HCT116 (cell line): ENCODE measurements at regions not wholly inside any gene's neighbourhood (a gene's known extent, or its start where the extent isn't known, plus 50 kb on each side); places are given as distances from the start of the nearest gene placed in this dataset.

ENCODE experiments used
- ATAC-seq: fragments of 200-7000 bp; cut with Tn5 transposase; 2 replicates; pipeline ENCODE4 v1.9.1; 2020; ENCODE audit warnings: mild to moderate bottlenecking, moderate library complexity
- BruUV-seq: library from RNA; stranded (reverse); fragments of 400-500 nt; replicated peaks from 2 replicates; lab custom pipeline; 2021; lab: Mats Ljungman, UMichigan
- CTCF ChIA-PET: fragments of 300-600 bp; sonication (Branson Sonifier 250); formaldehyde crosslinking; loops from one replicate; lab custom pipeline; 2021; ENCODE audit warnings: antibody characterized with exemption; lab: Charles Lee
- POLR2A ChIA-PET: fragments of 300-600, 350-600 bp; sonication (Branson Sonifier 250); formaldehyde crosslinking; loops from one replicate; lab custom pipeline; 2021; ENCODE audit warnings: antibody characterized with exemption; lab: Charles Lee
- RAD21 ChIA-PET, 2 experiments: fragments of 300-600 bp; sonication (Branson Sonifier 250); formaldehyde crosslinking; loops; one replicate each; lab custom pipeline; 2023; ENCODE audit warnings: low total read pairs in 2 of 2; ENCODE audit not compliant: uncharacterized antibody in 2 of 2, unreplicated experiment in 2 of 2, low non-redundant PET in 1 of 2; lab: Charles Lee
- DNase-seq: peaks from one replicate; pipeline ENCODE4 v3.0.0-alpha.2; 2010; ENCODE audit warnings: low read depth, low spot score
- H2AFZ ChIP-seq: fragments of 200-600 bp; shearing (Covaris generic), sonication (generic); 2 replicates; pipeline ENCODE4 v1.6.1; 2017; ENCODE audit warnings: low read depth, mixed run types, mixed read lengths, antibody characterized with exemption, low read length; ENCODE audit not compliant: poor library complexity, severe bottlenecking
- H3K27ac ChIP-seq: 2 replicates; pipeline ENCODE4 v1.5.1; 2012; ENCODE audit warnings: low read depth, low read length
- H3K27me3 ChIP-seq: fragments of 200-600 bp; sonication (generic); 2 replicates; pipeline ENCODE4 v1.6.1; 2016; ENCODE audit warnings: mixed run types, low read length, mixed read lengths; ENCODE audit not compliant: insufficient read depth
- H3K36me3 ChIP-seq, 2 experiments: fragments of 200-500 bp in 1 of 2; fragments of 200-600 bp in 1 of 2; sonication (Bioruptor generic) in 1 of 2; sonication (generic) in 1 of 2; 2 replicates each; pipeline versions ENCODE4 v1.5.1 to v1.6.1; 2014 to 2016; ENCODE audit warnings: low read length in 2 of 2, inconsistent platforms in 1 of 2, mixed read lengths in 1 of 2, mixed run types in 1 of 2; ENCODE audit not compliant: insufficient read depth in 2 of 2, control insufficient read depth in 1 of 2
- H3K4me1 ChIP-seq, 2 experiments: fragments of 200-600 bp in 1 of 2; sonication (generic) in 1 of 2; 2 replicates each; pipeline versions ENCODE4 v1.5.1 to v1.6.1; 2012 to 2017; ENCODE audit warnings: low read length in 2 of 2, inconsistent platforms in 1 of 2, mild to moderate bottlenecking in 1 of 2, mixed read lengths in 1 of 2, mixed run types in 1 of 2, moderate library complexity in 1 of 2; ENCODE audit not compliant: insufficient read depth in 2 of 2, control insufficient read depth in 1 of 2
- H3K4me2 ChIP-seq: fragments of 200-600 bp; sonication (generic); 2 replicates; pipeline ENCODE4 v1.6.1; 2017; ENCODE audit warnings: mixed run types, low read length, mixed read lengths
- H3K4me3 ChIP-seq, 2 experiments: fragments of 200-600 bp in 1 of 2; sonication (generic) in 1 of 2; replicated peaks in 1 of 2; 2 replicates each; pipeline ENCODE4 v1.5.1; 2011 to 2016; ENCODE audit warnings: low read length in 2 of 2, control low read depth in 1 of 2, low read depth in 1 of 2, mild to moderate bottlenecking in 1 of 2, mixed read lengths in 1 of 2, mixed run types in 1 of 2
- H3K79me2 ChIP-seq: fragments of 200-600 bp; sonication (generic); 2 replicates; pipeline ENCODE4 v1.6.1; 2017; ENCODE audit warnings: mild to moderate bottlenecking, mixed run types, low read length, moderate library complexity, mixed read lengths; ENCODE audit not compliant: insufficient read depth
- H3K9ac ChIP-seq: fragments of 200-600 bp; sonication (generic); 2 replicates; pipeline ENCODE4 v1.6.1; 2016; ENCODE audit warnings: low read length, mixed read lengths
- H3K9me2 ChIP-seq: fragments of 200-600 bp; sonication (generic), shearing (Covaris generic); 2 replicates; pipeline ENCODE4 v1.6.1; 2017; ENCODE audit warnings: mixed run types, mild to moderate bottlenecking, moderate library complexity; ENCODE audit not compliant: insufficient read depth
- H3K9me3 ChIP-seq, 2 experiments: fragments of 200-500 bp in 1 of 2; fragments of 200-600 bp in 1 of 2; sonication (Bioruptor generic) in 1 of 2; sonication (generic) in 1 of 2; 2 replicates each; pipeline ENCODE4 v1.6.1; 2014 to 2017; ENCODE audit warnings: low read length in 2 of 2, mixed read lengths in 2 of 2, inconsistent platforms in 1 of 2, low read depth in 1 of 2, mild to moderate bottlenecking in 1 of 2, mixed run types in 1 of 2, moderate library complexity in 1 of 2; ENCODE audit not compliant: control insufficient read depth in 1 of 2, insufficient read depth in 1 of 2
- H4K20me1 ChIP-seq: fragments of 200-600 bp; sonication (generic), shearing (Covaris generic); 2 replicates; pipeline ENCODE4 v1.6.1; 2017; ENCODE audit warnings: mixed run types, mild to moderate bottlenecking, moderate library complexity; ENCODE audit not compliant: insufficient read depth
- EGR1 ChIP-seq: IDR thresholded peaks from 2 replicates; pipeline ENCODE4 v1.6.1; 2012; ENCODE audit warnings: low read depth
- ELF1 ChIP-seq: IDR thresholded peaks from 2 replicates; pipeline ENCODE4 v1.6.1; 2012; ENCODE audit warnings: low read depth, borderline replicate concordance
- JUND ChIP-seq: IDR thresholded peaks from 2 replicates; pipeline ENCODE4 v1.6.1; 2012
- MAX ChIP-seq: IDR thresholded peaks from 2 replicates; pipeline ENCODE4 v1.6.1; 2012
- POLR2A ChIP-seq: IDR thresholded peaks from 2 replicates; pipeline ENCODE4 v1.7.0; 2011; ENCODE audit warnings: borderline replicate concordance; ENCODE audit not compliant: insufficient read depth, insufficient read length; ENCODE audit errors: extremely low read depth
- SRF ChIP-seq: IDR thresholded peaks from 2 replicates; pipeline ENCODE4 v1.6.1; 2012; ENCODE audit warnings: low read depth
- ZNF274 ChIP-seq: fragments of 200-500 bp; sonication (Bioruptor generic); IDR thresholded peaks from 2 replicates; pipeline ENCODE4 v1.6.1; 2014; ENCODE audit warnings: mild to moderate bottlenecking, low read depth, low read length, inconsistent platforms
- intact Hi-C: fragments of 100-400 bp; cut with micrococcal nuclease; formaldehyde crosslinking; loops from 2 replicates; pipeline ENCODE4 v1.10.0; 2022
- TF ChIP-seq, protein P1 (sequence below): IDR thresholded peaks from 2 replicates; pipeline ENCODE4 v1.6.1; 2011; ENCODE audit warnings: mild to moderate bottlenecking, low read length, moderate library complexity; ENCODE audit not compliant: insufficient replicate concordance; ENCODE audit errors: extremely low read depth

DNA sequence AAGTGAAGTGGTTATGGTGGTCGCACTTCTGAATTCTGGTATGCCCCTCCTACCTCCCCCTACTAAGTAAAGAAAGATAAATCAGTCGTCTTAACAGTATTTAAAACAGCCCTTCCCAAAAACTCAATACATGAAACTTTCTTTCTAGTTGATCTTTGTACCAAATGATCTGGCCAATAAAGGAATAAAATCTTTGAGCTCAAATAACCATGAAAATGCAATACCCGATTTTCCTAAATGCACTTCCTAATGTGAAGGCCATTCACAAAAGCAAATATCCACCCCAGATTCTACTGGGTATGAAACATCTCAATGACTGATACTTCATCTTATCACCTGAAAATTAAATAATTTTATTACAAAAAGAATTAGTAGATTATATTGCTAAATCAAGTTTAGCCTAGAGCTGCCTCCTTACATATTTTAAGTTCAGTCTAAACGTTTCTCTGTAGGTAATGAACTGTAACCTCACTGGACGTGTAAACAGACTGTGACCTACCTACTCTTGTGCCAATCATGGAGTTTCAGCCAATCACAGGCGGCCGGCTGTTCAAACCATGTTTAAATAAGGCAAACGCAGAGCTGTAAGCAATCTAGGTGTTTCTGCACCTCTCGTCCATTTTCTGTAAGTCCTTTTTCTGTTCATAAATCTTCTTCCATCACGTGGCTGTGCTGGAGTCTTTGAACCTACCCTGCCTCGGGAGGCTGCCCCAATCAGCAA is 146.9 kb upstream of the AKR1E2 start:
- RAD21 ChIA-PET = no interaction called here
- peaks cover 0 to 15% of the 10 kb centered on the region in 2 experiments; a peak in 1 of 4 replicates for H3K4me1 ChIP-seq
- CTCF ChIA-PET = no interaction called here
- TF ChIP-seq SRF (no peak), EGR1 (no peak), JUND (no peak), POLR2A (no peak), MAX (no peak), ZNF274 (no peak), ELF1 (no peak)
- TF ChIP-seq, protein P1, sequence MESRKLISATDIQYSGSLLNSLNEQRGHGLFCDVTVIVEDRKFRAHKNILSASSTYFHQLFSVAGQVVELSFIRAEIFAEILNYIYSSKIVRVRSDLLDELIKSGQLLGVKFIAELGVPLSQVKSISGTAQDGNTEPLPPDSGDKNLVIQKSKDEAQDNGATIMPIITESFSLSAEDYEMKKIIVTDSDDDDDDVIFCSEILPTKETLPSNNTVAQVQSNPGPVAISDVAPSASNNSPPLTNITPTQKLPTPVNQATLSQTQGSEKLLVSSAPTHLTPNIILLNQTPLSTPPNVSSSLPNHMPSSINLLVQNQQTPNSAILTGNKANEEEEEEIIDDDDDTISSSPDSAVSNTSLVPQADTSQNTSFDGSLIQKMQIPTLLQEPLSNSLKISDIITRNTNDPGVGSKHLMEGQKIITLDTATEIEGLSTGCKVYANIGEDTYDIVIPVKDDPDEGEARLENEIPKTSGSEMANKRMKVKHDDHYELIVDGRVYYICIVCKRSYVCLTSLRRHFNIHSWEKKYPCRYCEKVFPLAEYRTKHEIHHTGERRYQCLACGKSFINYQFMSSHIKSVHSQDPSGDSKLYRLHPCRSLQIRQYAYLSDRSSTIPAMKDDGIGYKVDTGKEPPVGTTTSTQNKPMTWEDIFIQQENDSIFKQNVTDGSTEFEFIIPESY = no peak
- no TSS peak for BruUV-seq
- DNase-seq (no peak), ATAC-seq (no peak)
- no peak overlapping the region for H3K4me2 ChIP-seq
- intact Hi-C loops = no loop called here
- H4K20me1 ChIP-seq = no peaks in the 10 kb centered on the region
- H3K9me2 ChIP-seq = no peaks in the 10 kb centered on the region
- POLR2A ChIA-PET = no interaction called here
- no peak overlapping the region for H3K27ac ChIP-seq
- peak overlapping the region; percentile 36 for H2AFZ ChIP-seq
- no peaks in the 10 kb centered on the region for H3K79me2 ChIP-seq
- no peaks in the 10 kb centered on the region for H3K9me3 ChIP-seq
- no peaks in the 10 kb centered on the region for H3K36me3 ChIP-seq
- no peaks in the 10 kb centered on the region for H3K27me3 ChIP-seq
- no peak overlapping the region for H3K9ac ChIP-seq
- H3K4me3 ChIP-seq = no peak overlapping the region
